WTC11 (cell line): ENCODE measurements at regions not wholly inside any gene's neighbourhood (a gene's known extent, or its start where the extent isn't known, plus 50 kb on each side); places are given as distances from the start of the nearest gene placed in this dataset.

Experiments
- KAT7 ChIP-seq: sonication (generic); formaldehyde crosslinking; IDR thresholded peaks from 2 replicates; pipeline ENCODE4 v1.8.1; 2023; ENCODE audit warnings: missing genetic modification reagents, mild to moderate bottlenecking, borderline replicate concordance
- NR1H2 ChIP-seq: sonication (generic); formaldehyde crosslinking; IDR thresholded peaks from 2 replicates; pipeline ENCODE4 v1.9.0; 2021; ENCODE audit warnings: mild to moderate bottlenecking, moderate library complexity, missing genetic modification reagents
- TF ChIP-seq, protein P1 (sequence below): sonication (generic); formaldehyde crosslinking; IDR thresholded peaks from 2 replicates; pipeline ENCODE4 v1.8.0; 2023; ENCODE audit warnings: mild to moderate bottlenecking, missing genetic modification reagents

DNA sequence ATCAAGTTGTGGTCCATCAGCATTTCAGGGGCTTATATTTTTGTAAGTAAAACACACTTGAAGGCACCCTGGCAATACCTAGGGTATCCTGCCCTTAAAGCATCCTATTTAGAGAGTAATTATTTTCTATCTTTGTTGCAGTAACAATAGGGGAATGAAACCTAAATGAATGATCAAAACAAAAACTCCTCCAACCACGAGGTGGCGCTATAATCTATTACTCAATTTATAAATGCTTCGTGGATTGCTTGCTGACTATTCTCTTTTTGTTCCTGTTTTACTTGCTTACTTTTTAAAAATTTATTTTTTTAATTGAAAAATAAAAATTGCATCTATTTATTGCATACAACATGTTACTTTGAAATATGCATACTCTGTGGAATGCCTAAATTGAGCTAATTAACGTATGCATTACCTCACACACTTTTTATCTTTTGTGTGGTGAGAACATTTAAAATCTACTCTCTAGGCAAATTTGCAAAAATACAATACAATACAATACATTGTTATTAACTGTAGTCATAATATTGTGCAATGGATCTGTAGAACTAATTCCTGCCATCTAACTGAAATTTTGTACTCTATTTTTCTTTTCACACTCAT, 147.7 kb upstream of the BMPER start:
- TF ChIP-seq KAT7 (CRISPR knock-in tag) (no peak), NR1H2 (CRISPR knock-in tag) (no peak)
- TF ChIP-seq, protein P1, sequence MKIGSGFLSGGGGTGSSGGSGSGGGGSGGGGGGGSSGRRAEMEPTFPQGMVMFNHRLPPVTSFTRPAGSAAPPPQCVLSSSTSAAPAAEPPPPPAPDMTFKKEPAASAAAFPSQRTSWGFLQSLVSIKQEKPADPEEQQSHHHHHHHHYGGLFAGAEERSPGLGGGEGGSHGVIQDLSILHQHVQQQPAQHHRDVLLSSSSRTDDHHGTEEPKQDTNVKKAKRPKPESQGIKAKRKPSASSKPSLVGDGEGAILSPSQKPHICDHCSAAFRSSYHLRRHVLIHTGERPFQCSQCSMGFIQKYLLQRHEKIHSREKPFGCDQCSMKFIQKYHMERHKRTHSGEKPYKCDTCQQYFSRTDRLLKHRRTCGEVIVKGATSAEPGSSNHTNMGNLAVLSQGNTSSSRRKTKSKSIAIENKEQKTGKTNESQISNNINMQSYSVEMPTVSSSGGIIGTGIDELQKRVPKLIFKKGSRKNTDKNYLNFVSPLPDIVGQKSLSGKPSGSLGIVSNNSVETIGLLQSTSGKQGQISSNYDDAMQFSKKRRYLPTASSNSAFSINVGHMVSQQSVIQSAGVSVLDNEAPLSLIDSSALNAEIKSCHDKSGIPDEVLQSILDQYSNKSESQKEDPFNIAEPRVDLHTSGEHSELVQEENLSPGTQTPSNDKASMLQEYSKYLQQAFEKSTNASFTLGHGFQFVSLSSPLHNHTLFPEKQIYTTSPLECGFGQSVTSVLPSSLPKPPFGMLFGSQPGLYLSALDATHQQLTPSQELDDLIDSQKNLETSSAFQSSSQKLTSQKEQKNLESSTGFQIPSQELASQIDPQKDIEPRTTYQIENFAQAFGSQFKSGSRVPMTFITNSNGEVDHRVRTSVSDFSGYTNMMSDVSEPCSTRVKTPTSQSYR (CRISPR knock-in tag), result no peak
